ENCODE measurements at regions not wholly inside any gene's neighbourhood (a gene's known extent, or its start where the extent isn't known, plus 50 kb on each side); places are given as distances from the start of the nearest gene placed in this dataset.

- TF ChIP-seq CTCF (IDR thresholded peaks at IDR 0.05) = no peak
Measured at GRCh38 chr3:153634683-153635082, 472.7 kb downstream of the RAP2B start.

- no peak for TF ChIP-seq CTCF (IDR thresholded peaks at IDR 0.05)
Measured at GRCh38 chr3:153639631-153640030, 477.6 kb downstream of the RAP2B start.

GRCh38 chr3:153640689-153641665, 479.0 kb downstream of the RAP2B start:
- TF ChIP-seq CTCF (IDR thresholded peaks at IDR 0.05) = no peak

GRCh38 chr3:153649286-153649839, 471.8 kb upstream of the ARHGEF26 start:
- TF ChIP-seq CTCF (IDR thresholded peaks at IDR 0.05) = no peak

- TF ChIP-seq CTCF (IDR thresholded peaks at IDR 0.05) = no peak
Measured at GRCh38 chr3:153652076-153652475, 469.1 kb upstream of the ARHGEF26 start.

- no peak for TF ChIP-seq CTCF (IDR thresholded peaks at IDR 0.05)
Measured at GRCh38 chr3:153657046-153657445, 464.1 kb upstream of the ARHGEF26 start.

GRCh38 chr3:153657461-153657860, 463.7 kb upstream of the ARHGEF26 start:
- TF ChIP-seq CTCF (IDR thresholded peaks at IDR 0.05) = no peak

Measured in LNCAP (cell line).